Memory B cell (primary cell): ENCODE measurements at regions not wholly inside any gene's neighbourhood (a gene's known extent, or its start where the extent isn't known, plus 50 kb on each side); places are given as distances from the start of the nearest gene placed in this dataset.
"Not testable (repeated sequence)": the region's sequence is repeated elsewhere in the genome, so short reads cannot be mapped to it uniquely, and the experiment has no call there.

Experiments used
- ATAC-seq: fragments of 150-1000 bp; cut with Tn5 transposase; 2 replicates; pipeline ENCODE4 v1.10.0; 2021; ENCODE audit warnings: low read depth, mild to moderate bottlenecking, moderate library complexity
- DNase-seq, 2 donors: peaks; one replicate each; pipeline ENCODE4 v3.0.0; 2022; ENCODE audit warnings: low spot score in 2 of 2
- H3K27ac Mint-ChIP-seq: one replicate; pipeline ENCODE4 v1.8.0; 2022; ENCODE audit warnings: mild to moderate bottlenecking, moderate library complexity, mixed read lengths
- H3K27me3 Mint-ChIP-seq: one replicate; pipeline ENCODE4 v1.8.0; 2022; ENCODE audit warnings: mixed read lengths
- H3K36me3 Mint-ChIP-seq: one replicate; pipeline ENCODE4 v1.8.0; 2022; ENCODE audit warnings: mild to moderate bottlenecking, mixed read lengths
- H3K4me1 Mint-ChIP-seq: one replicate; pipeline ENCODE4 v1.8.0; 2022; ENCODE audit warnings: mixed read lengths
- H3K4me3 Mint-ChIP-seq: one replicate; pipeline ENCODE4 v1.8.0; 2022; ENCODE audit warnings: mild to moderate bottlenecking, moderate library complexity, mixed read lengths
- H3K9me3 Mint-ChIP-seq: one replicate; pipeline ENCODE4 v1.8.0; 2022; ENCODE audit warnings: mixed read lengths

DNA sequence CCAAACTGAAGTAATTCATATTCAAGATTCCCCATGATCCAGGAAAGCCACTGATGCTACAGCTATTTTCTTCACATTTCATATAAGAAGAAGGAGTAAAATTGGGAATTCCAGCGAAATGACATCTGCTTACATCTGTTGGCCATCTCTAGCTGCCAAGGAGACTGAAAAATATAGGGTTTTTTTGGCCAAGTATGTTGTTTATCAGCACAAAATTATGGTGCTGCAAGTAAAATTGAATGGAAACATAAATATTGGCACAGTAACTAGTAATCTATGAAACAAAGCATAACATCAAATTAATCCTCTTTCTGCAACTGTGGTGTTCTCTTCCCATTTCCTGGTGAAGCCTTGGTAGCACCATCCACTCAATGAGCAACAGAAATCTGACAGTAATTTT is 649.5 kb upstream of the ZNF804A start:
- DNase-seq, result no peak
- H3K4me1 Mint-ChIP-seq, result no peaks in the 10 kb centered on the region
- no peaks in the 10 kb centered on the region for H3K27me3 Mint-ChIP-seq
- H3K4me3 Mint-ChIP-seq, result no peak overlapping the region
- H3K9me3 Mint-ChIP-seq, result peaks cover 2% of the 10 kb centered on the region
- ATAC-seq, result no peak
- H3K27ac Mint-ChIP-seq, result no peak overlapping the region
- H3K36me3 Mint-ChIP-seq, result no peaks in the 10 kb centered on the region

DNA sequence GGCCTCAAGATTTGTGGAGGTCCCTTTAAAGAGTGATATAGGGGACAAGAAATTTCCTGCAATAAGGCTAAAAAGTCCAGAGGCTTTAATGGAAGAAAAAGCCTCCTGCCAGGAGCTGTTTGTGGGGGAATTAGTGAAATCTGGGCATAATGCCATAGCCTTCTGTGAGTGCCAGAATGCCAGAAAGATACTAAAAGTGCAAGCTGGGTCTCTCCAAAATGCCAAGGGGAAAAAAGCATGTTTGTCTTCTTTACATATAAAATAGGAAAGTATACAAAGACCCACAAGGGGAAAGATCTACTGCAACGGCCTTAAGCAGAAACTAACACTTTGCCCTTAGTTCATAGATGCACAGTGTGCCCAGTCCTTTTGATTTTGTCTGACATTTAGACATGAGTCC is 647.7 kb upstream of the ZNF804A start:
- Mint-ChIP-seq H3K4me1 (no peaks in the 10 kb centered on the region), H3K27ac (no peak overlapping the region), H3K4me3 (no peak overlapping the region), H3K36me3 (no peaks in the 10 kb centered on the region), H3K9me3 (peaks cover 2% of the 10 kb centered on the region), H3K27me3 (no peaks in the 10 kb centered on the region)
- no peak for ATAC-seq
- no peak for DNase-seq

DNA sequence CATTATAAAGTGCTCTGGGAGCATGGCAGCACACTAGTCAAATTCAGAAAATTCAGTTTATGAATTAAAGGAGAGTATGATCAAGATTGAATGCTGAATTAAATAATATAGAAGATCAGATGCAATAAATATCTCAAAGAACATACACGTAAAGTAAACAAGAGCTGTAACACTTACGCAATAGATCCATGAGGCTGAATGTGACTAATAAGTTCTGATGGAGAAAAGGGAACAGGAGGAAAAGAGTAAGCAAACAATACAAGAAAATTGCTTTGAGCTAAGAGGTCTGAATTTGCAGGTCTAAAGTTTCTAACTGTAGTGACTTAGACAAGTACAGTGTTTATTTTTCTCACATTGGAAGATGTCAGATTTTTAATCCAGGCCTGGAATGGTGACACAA is 646.7 kb upstream of the ZNF804A start:
- H3K36me3 Mint-ChIP-seq, result no peaks in the 10 kb centered on the region
- no peaks in the 10 kb centered on the region for H3K4me1 Mint-ChIP-seq
- H3K4me3 Mint-ChIP-seq, result no peak overlapping the region
- peaks cover 2% of the 10 kb centered on the region for H3K9me3 Mint-ChIP-seq
- H3K27me3 Mint-ChIP-seq, result no peaks in the 10 kb centered on the region
- H3K27ac Mint-ChIP-seq, result no peak overlapping the region
- DNase-seq, result no peak
- ATAC-seq, result no peak

DNA sequence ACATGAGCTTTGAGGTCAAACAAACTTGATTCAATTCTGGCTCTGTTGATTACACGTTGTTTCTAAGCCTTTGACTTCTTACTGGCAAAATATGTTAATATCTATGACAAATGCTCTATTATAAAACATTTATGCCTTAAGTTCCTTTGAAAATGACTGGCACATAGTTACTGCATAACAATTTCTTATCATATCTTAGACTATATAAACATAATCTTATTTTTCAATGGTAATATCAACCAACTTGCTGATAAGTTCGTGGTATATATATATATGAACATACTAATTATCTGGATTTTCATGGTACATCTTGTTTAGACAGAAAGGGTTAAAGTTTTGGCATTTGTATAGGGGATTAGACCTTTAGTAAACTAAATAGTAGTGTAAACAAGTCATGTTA is 645.6 kb upstream of the ZNF804A start:
- H3K4me1 Mint-ChIP-seq, result no peaks in the 10 kb centered on the region
- ATAC-seq, result no peak

DNA sequence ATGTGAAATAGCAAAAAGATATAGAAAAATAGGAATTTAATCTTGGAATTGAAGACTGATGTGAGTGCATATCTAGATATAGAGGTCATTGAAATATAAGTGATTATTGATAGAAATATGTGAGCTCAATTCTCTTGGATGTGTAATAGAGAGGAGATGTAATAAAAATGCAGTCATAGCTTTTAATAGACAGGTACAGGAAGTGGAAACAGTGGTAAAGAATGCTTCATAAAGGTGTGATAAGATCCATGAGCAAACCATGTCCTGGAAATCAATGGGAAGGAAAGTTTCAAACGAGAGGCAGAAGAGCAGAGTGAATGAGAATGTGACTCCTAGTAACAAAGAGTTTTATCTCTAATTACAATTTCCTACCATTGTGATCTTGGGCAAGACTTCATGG is 634.7 kb upstream of the ZNF804A start:
- DNase-seq (no peak), ATAC-seq (no peak)
- Mint-ChIP-seq H3K9me3 (peaks cover 2% of the 10 kb centered on the region), H3K4me1 (no peaks in the 10 kb centered on the region), H3K27me3 (no peaks in the 10 kb centered on the region), H3K27ac (no peak overlapping the region), H3K4me3 (no peak overlapping the region), H3K36me3 (no peaks in the 10 kb centered on the region)

More for the DNA sequence above, 645.6 kb upstream of the ZNF804A start:
- DNase-seq, result no peak
- no peak overlapping the region for H3K27ac Mint-ChIP-seq
- H3K36me3 Mint-ChIP-seq, result no peaks in the 10 kb centered on the region
- H3K27me3 Mint-ChIP-seq, result no peaks in the 10 kb centered on the region
- no peak overlapping the region for H3K4me3 Mint-ChIP-seq
- H3K9me3 Mint-ChIP-seq, result peaks cover 2% of the 10 kb centered on the region

DNA sequence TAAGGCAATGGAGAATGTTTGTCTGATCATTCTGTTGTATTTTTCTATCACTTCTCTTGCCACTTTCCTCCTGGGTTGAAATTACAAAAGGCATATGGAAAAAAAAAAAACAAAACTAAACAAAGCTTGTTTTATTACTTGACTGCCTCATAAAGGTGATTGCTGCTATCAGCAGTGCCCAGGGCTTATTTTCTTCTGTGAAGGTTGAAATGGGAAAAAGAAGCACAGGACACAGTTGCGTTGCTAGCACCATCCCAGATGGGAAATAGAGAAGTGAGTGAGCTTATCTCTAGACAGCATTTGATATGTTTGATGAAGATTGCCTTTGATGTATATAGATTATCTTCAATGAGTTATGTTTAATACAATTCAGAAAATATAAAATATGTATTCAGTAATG is 633.8 kb upstream of the ZNF804A start:
- H3K36me3 Mint-ChIP-seq, result no peaks in the 10 kb centered on the region
- H3K27me3 Mint-ChIP-seq, result no peaks in the 10 kb centered on the region
- no peak overlapping the region for H3K4me3 Mint-ChIP-seq
- H3K9me3 Mint-ChIP-seq, result peaks cover 2% of the 10 kb centered on the region
- H3K4me1 Mint-ChIP-seq, result no peaks in the 10 kb centered on the region
- ATAC-seq (no peak), DNase-seq (no peak)
- H3K27ac Mint-ChIP-seq, result no peak overlapping the region

DNA sequence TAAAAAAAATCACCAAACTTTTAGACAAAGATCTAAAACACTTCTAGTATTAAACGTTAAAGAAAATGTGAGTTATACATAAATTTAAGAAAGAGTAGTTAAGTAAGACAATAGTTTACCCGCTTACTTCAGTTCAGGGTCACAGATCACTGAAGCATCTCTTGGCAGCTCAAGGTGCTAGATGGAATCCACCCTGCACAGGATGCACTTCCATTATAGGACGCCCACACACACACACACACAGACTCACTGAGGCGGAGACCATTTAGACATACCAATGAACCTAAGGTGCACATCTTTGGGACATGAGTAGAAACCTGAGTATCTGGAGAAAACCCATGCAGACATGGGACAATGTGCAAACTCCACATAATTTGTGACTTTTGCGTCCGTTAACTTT is 630.6 kb upstream of the ZNF804A start:
- ATAC-seq (no peak), DNase-seq (no peak)
- H3K27me3 Mint-ChIP-seq, result no peaks in the 10 kb centered on the region
- H3K27ac Mint-ChIP-seq, result no peak overlapping the region
- H3K4me1 Mint-ChIP-seq, result no peaks in the 10 kb centered on the region
- H3K9me3 Mint-ChIP-seq, result peaks cover 2% of the 10 kb centered on the region
- no peaks in the 10 kb centered on the region for H3K36me3 Mint-ChIP-seq
- H3K4me3 Mint-ChIP-seq, result no peak overlapping the region

DNA sequence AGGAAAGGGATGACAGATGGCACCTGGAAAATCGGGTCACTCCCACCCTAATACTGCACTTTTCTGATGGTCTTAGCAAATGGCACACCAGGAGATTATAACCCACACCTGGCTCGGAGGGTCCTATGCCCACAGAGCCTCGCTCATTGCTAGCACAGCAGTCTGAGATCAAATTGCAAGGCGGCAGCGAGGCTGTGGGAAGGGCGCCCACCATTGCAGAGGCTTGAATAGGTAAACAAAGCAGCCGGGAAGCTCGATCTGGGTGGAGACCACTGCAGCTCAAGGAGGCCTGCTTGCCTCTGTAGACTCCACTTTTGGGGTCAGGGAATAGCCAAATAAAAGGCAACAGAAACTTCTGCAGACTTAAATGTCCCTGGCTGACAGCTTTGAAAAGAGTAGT is 622.7 kb upstream of the ZNF804A start:
- H3K9me3 Mint-ChIP-seq, DNase-seq, H3K27ac Mint-ChIP-seq, H3K4me1 Mint-ChIP-seq, H3K27me3 Mint-ChIP-seq, ATAC-seq, H3K36me3 Mint-ChIP-seq, H3K4me3 Mint-ChIP-seq: not testable (repeated sequence)

DNA sequence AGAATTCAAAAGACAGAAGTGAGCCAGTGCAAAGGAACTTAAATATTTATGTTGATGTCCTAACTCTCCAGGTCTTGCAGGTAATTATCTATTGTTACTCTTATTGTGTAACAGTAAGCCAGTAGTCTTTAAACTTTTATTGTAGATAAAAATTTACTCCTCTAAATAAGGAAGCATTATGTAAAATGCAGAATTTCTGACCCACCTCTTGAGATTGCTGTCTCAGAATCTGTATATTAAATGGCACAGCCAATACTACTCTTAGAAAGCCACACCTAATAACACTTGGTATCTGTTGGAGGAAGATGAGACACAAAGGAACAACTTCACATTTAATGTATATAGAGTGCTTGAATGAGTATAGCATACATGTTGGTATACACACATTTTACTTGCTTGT is 613.5 kb upstream of the ZNF804A start:
- Mint-ChIP-seq H3K36me3 (no peaks in the 10 kb centered on the region), H3K9me3 (peaks cover 3% of the 10 kb centered on the region), H3K4me3 (no peak overlapping the region), H3K27ac (no peak overlapping the region), H3K4me1 (no peaks in the 10 kb centered on the region), H3K27me3 (no peaks in the 10 kb centered on the region)
- DNase-seq (no peak), ATAC-seq (no peak)

DNA sequence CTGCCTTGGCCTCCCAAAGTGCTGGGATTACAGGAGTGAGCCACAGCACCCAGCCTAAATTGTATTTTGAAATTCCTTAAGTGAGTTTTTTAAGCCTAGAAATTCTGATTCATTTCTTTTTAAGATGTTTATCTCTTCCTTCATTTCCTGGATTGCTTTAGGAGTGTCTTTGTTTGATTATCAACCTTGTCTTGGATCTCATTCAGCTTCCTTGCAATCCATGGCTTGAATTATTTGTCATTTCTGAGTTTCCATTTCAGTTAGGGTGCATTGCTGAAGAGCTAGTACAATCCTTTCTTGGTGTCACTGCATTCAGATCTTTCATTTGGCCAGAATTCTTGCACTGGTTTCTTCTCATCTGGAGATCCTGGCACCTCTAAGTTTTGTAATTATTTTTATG is 606.4 kb upstream of the ZNF804A start:
- H3K36me3 Mint-ChIP-seq, result no peaks in the 10 kb centered on the region
- H3K27me3 Mint-ChIP-seq, result no peaks in the 10 kb centered on the region
- ATAC-seq (no peak), DNase-seq (no peak)
- no peak overlapping the region for H3K27ac Mint-ChIP-seq
- peaks cover 7% of the 10 kb centered on the region for H3K9me3 Mint-ChIP-seq
- no peak overlapping the region for H3K4me3 Mint-ChIP-seq
- H3K4me1 Mint-ChIP-seq, result no peaks in the 10 kb centered on the region

DNA sequence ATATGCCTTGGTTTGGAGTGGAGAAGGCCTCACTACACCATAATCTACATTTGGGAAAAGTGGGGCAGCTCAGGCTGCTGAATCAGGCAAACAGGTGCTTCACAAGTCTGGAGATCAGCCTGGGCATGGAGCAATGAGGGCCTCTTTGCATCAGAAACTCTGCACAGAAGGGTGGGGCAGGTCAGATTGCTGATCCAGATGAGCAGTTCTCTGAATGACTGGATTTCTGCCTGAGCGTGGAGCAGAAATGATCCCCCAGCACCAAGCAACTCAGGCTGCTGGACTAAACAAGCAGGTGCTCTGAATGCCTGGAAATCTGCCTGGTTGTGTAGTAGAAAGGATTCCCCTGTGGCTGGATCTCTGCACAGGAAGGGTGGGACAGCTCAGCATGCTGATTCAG is 605.3 kb upstream of the ZNF804A start:
- DNase-seq (no peak), ATAC-seq (no peak)
- H3K27me3 Mint-ChIP-seq, result no peaks in the 10 kb centered on the region
- H3K36me3 Mint-ChIP-seq, result no peaks in the 10 kb centered on the region
- H3K27ac Mint-ChIP-seq, result no peak overlapping the region
- H3K4me1 Mint-ChIP-seq, result peaks cover 3% of the 10 kb centered on the region
- H3K4me3 Mint-ChIP-seq, result no peak overlapping the region
- peaks cover 6% of the 10 kb centered on the region for H3K9me3 Mint-ChIP-seq

DNA sequence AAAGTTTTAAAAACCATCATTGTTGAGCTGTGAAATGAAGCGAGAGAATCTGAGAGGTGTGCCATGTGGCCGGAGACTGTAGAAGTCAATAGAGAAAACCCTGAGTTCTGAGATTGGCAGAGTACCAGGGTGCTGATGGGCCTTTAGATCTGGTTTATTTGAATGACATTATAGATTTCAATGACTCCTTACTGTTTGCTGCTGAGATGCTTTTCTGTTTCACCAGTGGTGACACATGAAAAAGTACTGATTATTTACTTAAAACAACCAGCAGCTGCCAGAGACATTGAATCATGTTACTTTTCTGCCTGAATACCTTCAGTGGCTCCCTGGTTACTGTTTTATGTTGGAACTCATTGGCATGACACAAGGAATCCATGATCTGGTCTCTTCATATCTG is 602.7 kb upstream of the ZNF804A start:
- peaks cover under 1% of the 10 kb centered on the region for H3K9me3 Mint-ChIP-seq
- H3K27ac Mint-ChIP-seq, result no peak overlapping the region
- H3K4me1 Mint-ChIP-seq, result peaks cover 6% of the 10 kb centered on the region
- ATAC-seq (no peak), DNase-seq (no peak)
- H3K36me3 Mint-ChIP-seq, result no peaks in the 10 kb centered on the region
- no peak overlapping the region for H3K4me3 Mint-ChIP-seq
- no peaks in the 10 kb centered on the region for H3K27me3 Mint-ChIP-seq

DNA sequence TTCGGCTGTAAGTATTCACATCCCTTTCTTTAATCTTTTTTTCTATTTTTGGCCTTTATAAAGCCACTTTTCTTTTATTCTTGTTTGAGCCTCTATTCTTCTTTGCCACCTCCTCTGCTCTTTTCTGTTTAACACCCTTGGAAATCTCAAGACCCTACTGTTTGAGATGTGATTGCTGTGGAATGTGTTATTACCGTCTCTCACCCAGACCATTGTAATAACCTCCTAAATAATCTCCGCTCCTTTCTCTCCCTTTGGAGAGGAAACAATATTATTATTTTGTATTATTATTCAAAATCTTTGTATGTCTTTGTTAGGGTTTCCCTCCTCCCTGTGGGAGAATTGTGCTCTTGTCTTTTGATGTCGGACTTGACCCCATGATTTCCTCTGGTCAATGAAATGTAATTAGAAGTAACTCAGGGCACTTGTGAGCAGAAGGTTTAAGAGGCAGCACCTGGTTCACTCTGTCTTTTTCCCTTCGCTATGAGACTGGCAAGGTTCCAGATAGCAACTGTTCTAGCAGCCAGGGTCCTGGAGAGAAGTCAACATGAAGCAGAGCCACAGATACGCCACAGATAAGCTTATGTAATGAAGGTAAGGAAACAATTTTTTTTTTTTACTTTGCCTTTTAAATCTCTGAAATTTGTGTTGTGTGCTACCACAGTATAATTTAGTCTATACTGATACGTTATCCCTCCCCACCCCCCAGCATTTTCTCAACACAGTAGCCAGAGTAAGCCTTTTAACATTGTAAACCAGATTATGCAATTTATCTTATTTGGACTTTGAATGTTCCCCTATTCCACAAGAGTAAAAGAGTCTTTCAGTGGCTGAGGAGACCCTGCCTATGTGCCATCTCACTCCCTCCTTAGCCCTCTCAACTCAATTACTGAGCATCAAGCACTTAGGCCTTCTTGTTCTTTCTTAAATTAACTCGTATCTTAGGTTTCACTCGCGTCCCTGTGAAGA is 601.2 kb upstream of the ZNF804A start:
- no peaks in the 10 kb centered on the region for H3K9me3 Mint-ChIP-seq
- H3K27me3 Mint-ChIP-seq, result no peaks in the 10 kb centered on the region
- no peak overlapping the region for H3K4me3 Mint-ChIP-seq
- no peaks in the 10 kb centered on the region for H3K36me3 Mint-ChIP-seq
- H3K4me1 Mint-ChIP-seq, result peaks cover 6% of the 10 kb centered on the region
- ATAC-seq (no peak), DNase-seq (no peak)
- no peak overlapping the region for H3K27ac Mint-ChIP-seq

DNA sequence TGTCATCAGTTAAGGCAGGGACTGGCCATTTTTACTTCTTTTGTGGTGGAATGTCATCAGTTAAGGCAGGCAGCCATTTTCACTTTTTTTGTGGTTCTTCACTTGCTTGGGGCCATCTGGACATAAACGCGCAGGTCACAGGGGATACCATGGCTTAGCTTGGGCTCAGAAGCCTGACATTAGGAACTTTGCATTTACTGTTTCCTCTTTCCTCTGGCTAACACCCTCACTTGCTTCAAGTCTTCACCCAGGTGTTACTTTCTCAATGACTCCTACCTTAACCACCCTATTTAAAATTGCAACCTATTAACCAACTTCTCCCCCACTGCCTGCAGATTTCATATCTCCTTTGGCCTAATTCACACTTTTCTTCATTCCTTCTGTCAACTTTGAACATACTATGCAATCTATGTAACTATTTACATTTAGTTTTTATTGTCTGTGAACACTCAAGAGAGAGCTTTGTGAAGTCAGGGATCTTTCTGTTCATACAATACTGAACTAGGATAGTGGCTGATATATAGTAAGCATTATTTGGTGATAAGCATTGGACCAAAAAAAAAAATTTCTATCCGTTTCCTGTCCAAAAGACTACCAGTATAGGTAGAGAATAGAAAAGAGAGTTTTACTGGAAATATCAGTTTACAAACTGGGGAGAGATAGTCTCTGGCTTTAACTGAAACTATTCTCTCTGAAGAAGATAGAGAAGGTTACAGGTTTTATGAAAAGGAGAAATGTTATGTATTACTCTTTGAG is 600.1 kb upstream of the ZNF804A start:
- ATAC-seq (no peak), DNase-seq (no peak)

More for the DNA sequence above, 600.1 kb upstream of the ZNF804A start:
- no peaks in the 10 kb centered on the region for H3K9me3 Mint-ChIP-seq
- H3K4me1 Mint-ChIP-seq, result peaks cover 6% of the 10 kb centered on the region
- H3K36me3 Mint-ChIP-seq, result no peaks in the 10 kb centered on the region
- H3K27ac Mint-ChIP-seq, result no peak overlapping the region
- no peaks in the 10 kb centered on the region for H3K27me3 Mint-ChIP-seq
- H3K4me3 Mint-ChIP-seq, result no peak overlapping the region
